ENCODE measurements at regions not wholly inside any gene's neighbourhood (a gene's known extent, or its start where the extent isn't known, plus 50 kb on each side); places are given as distances from the start of the nearest gene placed in this dataset.
A peak's percentile ranks its signal among the peaks of the same experiment; 100 is the strongest.

- no peak for TF ChIP-seq CTCF (conservative IDR thresholded peaks at IDR 0.05; ENCODE audit: low read depth, low read length)
- no peak for DNase-seq (ENCODE audit: low read depth)
- no peak overlapping the region for H3K4me3 ChIP-seq (ENCODE audit: low read depth, low read length)
These were observed 479.1 kb upstream of the ALCAM start for GRCh38 chr3:104887619-104888018.

- TF ChIP-seq CTCF (conservative IDR thresholded peaks at IDR 0.05; ENCODE audit: low read depth, low read length) = no peak
- DNase-seq (ENCODE audit: low read depth) = no peak
- H3K4me3 ChIP-seq (ENCODE audit: low read depth, low read length) = no peak overlapping the region
These were observed 474.7 kb upstream of the ALCAM start for GRCh38 chr3:104892044-104892443.

GRCh38 chr3:104896624-104897023 is 470.1 kb upstream of the ALCAM start:
- H3K4me3 ChIP-seq (ENCODE audit: low read depth, low read length) = no peak overlapping the region
- DNase-seq (ENCODE audit: low read depth) = no peak
- no peak for TF ChIP-seq CTCF (conservative IDR thresholded peaks at IDR 0.05; ENCODE audit: low read depth, low read length)

- TF ChIP-seq CTCF (conservative IDR thresholded peaks at IDR 0.05; ENCODE audit: low read depth, low read length) = no peak
- no peak for DNase-seq (ENCODE audit: low read depth)
- H3K4me3 ChIP-seq (ENCODE audit: low read depth, low read length) = no peak overlapping the region
These were observed 465.3 kb upstream of the ALCAM start for GRCh38 chr3:104901396-104901795.

- no peak for TF ChIP-seq CTCF (conservative IDR thresholded peaks at IDR 0.05; ENCODE audit: low read depth, low read length)
- no peak for DNase-seq (ENCODE audit: low read depth)
- no peak overlapping the region for H3K4me3 ChIP-seq (ENCODE audit: low read depth, low read length)
These were observed 463.6 kb upstream of the ALCAM start for GRCh38 chr3:104903064-104903463.

GRCh38 chr3:104906001-104906639 is 460.6 kb upstream of the ALCAM start:
- no peak for TF ChIP-seq CTCF (conservative IDR thresholded peaks at IDR 0.05; ENCODE audit: low read depth, low read length)
- no peak for DNase-seq (ENCODE audit: low read depth)
- no peak overlapping the region for H3K4me3 ChIP-seq (ENCODE audit: low read depth, low read length)

- no peak overlapping the region for H3K4me3 ChIP-seq (ENCODE audit: low read depth, low read length)
- TF ChIP-seq CTCF (conservative IDR thresholded peaks at IDR 0.05; ENCODE audit: low read depth, low read length) = no peak
- peak; percentile 43 for DNase-seq (ENCODE audit: low read depth)
These were observed 459.2 kb upstream of the ALCAM start for GRCh38 chr3:104907507-104907906.
